Ovary (tissue), 7 donors: ENCODE measurements at regions not wholly inside any gene's neighbourhood (a gene's known extent, or its start where the extent isn't known, plus 50 kb on each side); places are given as distances from the start of the nearest gene placed in this dataset.

Experiments
- DNase-seq, 5 donors: peaks; one replicate each; pipeline ENCODE4 v3.0.0-alpha.2; 2019 to 2020
- H3K27ac ChIP-seq, 2 donors: fragments of 200-600 bp; one replicate each; pipeline versions ENCODE4 v1.5.1 to v1.8.0; 2019 to 2022
- H3K27me3 ChIP-seq: fragments of 200-600 bp; one replicate; pipeline ENCODE4 v1.8.0; 2022
- H3K36me3 ChIP-seq: fragments of 200-600 bp; sonication (generic); one replicate; pipeline ENCODE4 v1.5.1; 2019
- H3K4me1 ChIP-seq: one replicate; pipeline ENCODE4 v1.8.1; 2013; ENCODE audit warnings: mild to moderate bottlenecking, moderate library complexity; ENCODE audit not compliant: insufficient read depth
- H3K4me3 ChIP-seq: fragments of 200-600 bp; sonication (generic); one replicate; pipeline ENCODE4 v1.5.1; 2017
- H3K9me3 ChIP-seq, 2 donors: fragments of 200-600 bp in 1 of 2; sonication (generic) in 1 of 2; one replicate each; pipeline versions ENCODE4 v1.5.1 to v1.8.1; 2013 to 2019; ENCODE audit warnings: mild to moderate bottlenecking in 1 of 2, moderate library complexity in 1 of 2
- CTCF ChIP-seq, 3 donors: fragments of 450-650 bp in 2 of 3; fragments of 200-600 bp in 1 of 3; IDR thresholded peaks; one replicate each; pipeline versions ENCODE4 v1.5.1 to v1.8.0; 2016 to 2022; ENCODE audit warnings: antibody characterized with exemption in 3 of 3, mild to moderate bottlenecking in 1 of 3
- EP300 ChIP-seq: sonication (generic); formaldehyde crosslinking; IDR thresholded peaks from one replicate; pipeline ENCODE4 v1.6.1; 2017; ENCODE audit warnings: antibody characterized with exemption
- POLR2A ChIP-seq: fragments of 450-650 bp; IDR thresholded peaks from one replicate; pipeline ENCODE4 v1.6.1; 2017; ENCODE audit warnings: antibody characterized with exemption, mild to moderate bottlenecking, moderate library complexity
- WGBS, 3 donors: extraction: QIAGEN DNeasy Blood & Tissue Kit in 1 of 3; methylation state at CpG; one replicate each; pipeline versions ENCODE4 v1.1.5 to v1.1.7; 2013 to 2017; 5-methylcytosine and 5-hydroxymethylcytosine counted together
- intact Hi-C, 4 donors: fragments of 100-400 bp; cut with DNase I; formaldehyde crosslinking; loops; one replicate each; pipeline versions ENCODE4 v1.11.0 to v1.15.1; 2022 to 2023
- donor health status: DM: no; HTN: no; CAD: no; lungs with moderate emphysema.
- donor health status: DM: no; HTN: no; CAD: no.
- donor health status: Bipolar disorder and iron deficiency.
- donor health status: DM: no; HTN: no; CAD: no.
- donor health status: DM: yes; HTN: yes; CAD: no.

- Histone ChIP-seq H3K4me1 (peaks cover 2% of the 10 kb centered on the region), H3K36me3 (no peaks in the 10 kb centered on the region), H3K27me3 (no peaks in the 10 kb centered on the region), H3K9me3 (peaks cover 0 to 3% of the 10 kb centered on the region in 2 donors), H3K27ac (no peak overlapping the region), H3K4me3 (no peak overlapping the region)
- DNase-seq: no peak
- intact Hi-C loops: no loop called here
- TF ChIP-seq POLR2A (no peak), EP300 (no peak), CTCF (IDR thresholded peaks at IDR 0.05) (no peak)
These were observed 229.6 kb upstream of the IGFBP3 start for GRCh38 chr7:46150721-46151120.

- TF ChIP-seq POLR2A (no peak), CTCF (IDR thresholded peaks at IDR 0.05) (no peak), EP300 (no peak)
- intact Hi-C loops: no loop called here
- no peak overlapping the region for H3K27ac ChIP-seq
These were observed 229.1 kb upstream of the IGFBP3 start for GRCh38 chr7:46150202-46150601.

GRCh38 chr7:46147871-46148270 is 226.8 kb upstream of the IGFBP3 start:
- H3K9me3 ChIP-seq: peaks cover 0 to 3% of the 10 kb centered on the region in 2 donors
- TF ChIP-seq CTCF (IDR thresholded peaks at IDR 0.05) (no peak), POLR2A (no peak), EP300 (no peak)
- H3K4me3 ChIP-seq: no peak overlapping the region
- H3K27ac ChIP-seq: no peak overlapping the region
- H3K4me1 ChIP-seq: peaks cover 6% of the 10 kb centered on the region
- no peaks in the 10 kb centered on the region for H3K27me3 ChIP-seq
- WGBS, 3 donors: 81 to 94% (median 85%) methylated on average over 2 of the region's 2 CpGs
- H3K36me3 ChIP-seq: no peaks in the 10 kb centered on the region
- intact Hi-C loops: no loop called here
- no peak for DNase-seq

More at GRCh38 chr7:46150202-46150601, 229.1 kb upstream of the IGFBP3 start:
- H3K36me3 ChIP-seq: no peaks in the 10 kb centered on the region
- H3K27me3 ChIP-seq: no peaks in the 10 kb centered on the region
- H3K9me3 ChIP-seq: peaks cover 0 to 3% of the 10 kb centered on the region in 2 donors
- no peak overlapping the region for H3K4me3 ChIP-seq
- whole genome bisulfite sequencing, 3 donors: 32 to 51% (median 42%) methylated on average over 1 of the region's 1 CpG
- DNase-seq: no peak
- peaks cover 4% of the 10 kb centered on the region for H3K4me1 ChIP-seq

GRCh38 chr7:46146454-46147255 is 225.6 kb upstream of the IGFBP3 start:
- no peak for DNase-seq

More at GRCh38 chr7:46146454-46147255, 225.6 kb upstream of the IGFBP3 start:
- intact Hi-C loops: no loop called here
- Histone ChIP-seq H3K27ac (no peak overlapping the region), H3K9me3 (peaks cover 0 to 3% of the 10 kb centered on the region in 2 donors), H3K4me1 (peaks cover 4% of the 10 kb centered on the region), H3K36me3 (no peaks in the 10 kb centered on the region), H3K27me3 (no peaks in the 10 kb centered on the region), H3K4me3 (no peak overlapping the region)
- 73 to 82% (median 76%) methylated on average over 11 of the region's 11 CpGs for WGBS, 3 donors
- TF ChIP-seq CTCF (IDR thresholded peaks at IDR 0.05): no peak
